SU-DHL-6 (cell line): ENCODE measurements at regions not wholly inside any gene's neighbourhood (a gene's known extent, or its start where the extent isn't known, plus 50 kb on each side); places are given as distances from the start of the nearest gene placed in this dataset.

Experiments
- CTCF ChIP-seq: fragments of 200-600 bp; sonication (generic); IDR thresholded peaks from one replicate; pipeline ENCODE4 v1.5.1; 2017; ENCODE audit warnings: antibody characterized with exemption, mild to moderate bottlenecking, low read length, moderate library complexity; ENCODE audit not compliant: insufficient read depth, poor library complexity, severe bottlenecking
- EZH2phosphoT487 ChIP-seq: fragments of 200-600 bp; sonication (generic), shearing (Covaris generic); conservative IDR thresholded peaks from 2 replicates; pipeline ENCODE4 v1.6.1; 2018; ENCODE audit warnings: mild to moderate bottlenecking, antibody characterized with exemption, low read length, moderate library complexity, mixed read lengths

GRCh38 chr3:127363171-127363570 lies 75.3 kb upstream of the PRR20G start:
- no peak for TF ChIP-seq CTCF
- no peak for TF ChIP-seq EZH2phosphoT487
